ENCODE measurements at regions not wholly inside any gene's neighbourhood (a gene's known extent, or its start where the extent isn't known, plus 50 kb on each side); places are given as distances from the start of the nearest gene placed in this dataset.

GRCh38 chr15:67915461-67916374 is 75.9 kb upstream of the RNU6-1 start:
- Mint-ChIP-seq H3K36me3 (peaks cover 3% of the 10 kb centered on the region; the same call in 1 of the 2 replicates), H3K4me3 (peak overlapping the region; percentile 18; the same call in 1 of the 2 replicates), H3K9me3 (peaks cover 12% of the 10 kb centered on the region), H3K27ac (peak overlapping the region; percentile 15; the same call in 1 of the 2 replicates), H3K4me1 (peaks cover 43% of the 10 kb centered on the region), H3K27me3 (ENCODE audit: low read depth) (no peaks in the 10 kb centered on the region)
- DNase-seq (ENCODE audit: low spot score) (no peak), ATAC-seq (no peak)
- ChIA-PET CTCF (interaction anchor here (1.4 to 2.3 kb wide), 3 partner anchors 53 to 239 kb away, joined by 3 to 10 read pairs (median 5); partner anchors contain the start of gene PIAS1), POLR2A (interaction anchor here (0.6 to 1.0 kb wide), 3 partner anchors 11 to 138 kb away, joined by 3 to 6 read pairs (median 3); partner anchors contain the start of gene PIAS1)
- peak; percentile 53; the same call in 1 of the 2 replicates for TF ChIP-seq GABPB1 (CRISPR knock-in tag; IDR thresholded peaks at IDR 0.05)
- TF ChIP-seq NR3C1 (CRISPR knock-in tag; conservative IDR thresholded peaks at IDR 0.05; ENCODE audit: low read depth), result no peak

- peaks cover 43% of the 10 kb centered on the region for H3K4me1 Mint-ChIP-seq
- CTCF ChIA-PET, result interaction anchor here (0.5 to 1.8 kb wide), 5 partner anchors 8 to 238 kb away, joined by 3 to 6 read pairs (median 4); partner anchors contain the start of gene PIAS1
- POLR2A ChIA-PET, result interaction anchor here (0.6 kb wide), 2 partner anchors 10 to 31 kb away, joined by 3 read pairs; no protein-coding TSS in a partner anchor
- peaks cover 3% of the 10 kb centered on the region for H3K9me3 Mint-ChIP-seq
- no peaks in the 10 kb centered on the region for H3K36me3 Mint-ChIP-seq
- H3K27me3 Mint-ChIP-seq (ENCODE audit: low read depth), result no peaks in the 10 kb centered on the region
- H3K27ac Mint-ChIP-seq, result no peak overlapping the region
- TF ChIP-seq HMGXB4 (CRISPR knock-in tag; IDR thresholded peaks at IDR 0.05) (no peak), GTF2I (CRISPR knock-in tag; conservative IDR thresholded peaks at IDR 0.05) (no peak), ZNF281 (CRISPR knock-in tag; IDR thresholded peaks at IDR 0.05) (no peak), AR (CRISPR knock-in tag; IDR thresholded peaks at IDR 0.05) (no peak), ERG (CRISPR knock-in tag; IDR thresholded peaks at IDR 0.05) (no peak), ZNF423 (CRISPR knock-in tag; IDR thresholded peaks at IDR 0.05) (no peak), RELA (CRISPR knock-in tag; IDR thresholded peaks at IDR 0.05; ENCODE audit: borderline replicate concordance) (no peak), SMAD3 (CRISPR knock-in tag; IDR thresholded peaks at IDR 0.05; ENCODE audit: borderline replicate concordance) (no peak), ATF3 (CRISPR knock-in tag; conservative IDR thresholded peaks at IDR 0.05) (no peak), FOXP1 (CRISPR knock-in tag; IDR thresholded peaks at IDR 0.05; ENCODE audit: borderline replicate concordance) (no peak), ATF2 (CRISPR knock-in tag; IDR thresholded peaks at IDR 0.05; ENCODE audit: borderline replicate concordance, low read depth) (no peak), NFYB (CRISPR knock-in tag; conservative IDR thresholded peaks at IDR 0.05; ENCODE audit: low read depth) (no peak), ZBTB21 (CRISPR knock-in tag; IDR thresholded peaks at IDR 0.05; ENCODE audit: borderline replicate concordance) (no peak), NFATC4 (CRISPR knock-in tag; IDR thresholded peaks at IDR 0.05) (no peak), PRDM15 (CRISPR knock-in tag; IDR thresholded peaks at IDR 0.05) (no peak), ETV6 (CRISPR knock-in tag; IDR thresholded peaks at IDR 0.05) (no peak)
- ATAC-seq (no peak), DNase-seq (ENCODE audit: low spot score) (no peak)
- H3K4me3 Mint-ChIP-seq, result no peak overlapping the region
These were observed 76.7 kb upstream of the RNU6-1 start for GRCh38 chr15:67916565-67916964.

Measured in WTC11 (cell line).